Stimulated activated CD4-positive, alpha-beta T cell treated with anti-CD3 and anti-CD28 coated beads, Interleukin-4, amount 100 ng/mL, for 24 hours (primary cell): ENCODE measurements at regions not wholly inside any gene's neighbourhood (a gene's known extent, or its start where the extent isn't known, plus 50 kb on each side); places are given as distances from the start of the nearest gene placed in this dataset.

Experiments
- DNase-seq: peaks from one replicate; pipeline ENCODE4 v3.0.0-alpha.2; 2020

- DNase-seq = no peak
Measured at GRCh38 chr5:171606414-171607024, 179.1 kb upstream of the SMIM23 start.

GRCh38 chr5:171607863-171608262, 177.8 kb upstream of the SMIM23 start:
- no peak for DNase-seq

- no peak for DNase-seq
Measured at GRCh38 chr5:171609806-171610452, 175.7 kb upstream of the SMIM23 start.

- no peak for DNase-seq
Measured at GRCh38 chr5:171610686-171611085, 174.9 kb upstream of the SMIM23 start.

- no peak for DNase-seq
Measured at GRCh38 chr5:171612749-171613148, 172.9 kb upstream of the SMIM23 start.

GRCh38 chr5:171614511-171614910, 171.1 kb upstream of the SMIM23 start:
- DNase-seq = no peak

- no peak for DNase-seq
Measured at GRCh38 chr5:171614971-171615653, 170.5 kb upstream of the SMIM23 start.

GRCh38 chr5:171615705-171616640, 169.6 kb upstream of the SMIM23 start:
- DNase-seq = no peak

GRCh38 chr5:171617266-171617665, 168.4 kb upstream of the SMIM23 start:
- no peak for DNase-seq

GRCh38 chr5:171617817-171618591, 167.6 kb upstream of the SMIM23 start:
- no peak for DNase-seq

- no peak for DNase-seq
Measured at GRCh38 chr5:171619196-171619595, 166.4 kb upstream of the SMIM23 start.

GRCh38 chr5:171619744-171620143, 165.9 kb upstream of the SMIM23 start:
- DNase-seq = no peak

GRCh38 chr5:171622010-171622409, 163.6 kb upstream of the SMIM23 start:
- DNase-seq = no peak

GRCh38 chr5:171623107-171623506, 162.5 kb upstream of the SMIM23 start:
- DNase-seq = no peak

GRCh38 chr5:171623551-171624097, 162.0 kb upstream of the SMIM23 start:
- DNase-seq = no peak

GRCh38 chr5:171624396-171624795, 161.2 kb upstream of the SMIM23 start:
- no peak for DNase-seq

GRCh38 chr5:171625646-171626045, 160.0 kb upstream of the SMIM23 start:
- no peak for DNase-seq

- DNase-seq = no peak
Measured at GRCh38 chr5:171627936-171628632, 157.5 kb upstream of the SMIM23 start.

GRCh38 chr5:171628633-171628974, 157.0 kb upstream of the SMIM23 start:
- DNase-seq = no peak

- DNase-seq = no peak
Measured at GRCh38 chr5:171629221-171629620, 156.4 kb upstream of the SMIM23 start.

- DNase-seq = no peak
Measured at GRCh38 chr5:171629628-171630349, 155.8 kb upstream of the SMIM23 start.
